HG02678 (cell line): ENCODE measurements at regions not wholly inside any gene's neighbourhood (a gene's known extent, or its start where the extent isn't known, plus 50 kb on each side); places are given as distances from the start of the nearest gene placed in this dataset.

ENCODE experiments used
- ATAC-seq: cut with Tn5 transposase; IDR thresholded peaks from one replicate; pipeline ENCODE4 v1.9.1; 2021; ENCODE audit warnings: mild to moderate bottlenecking, moderate library complexity; ENCODE audit not compliant: unreplicated experiment

DNA sequence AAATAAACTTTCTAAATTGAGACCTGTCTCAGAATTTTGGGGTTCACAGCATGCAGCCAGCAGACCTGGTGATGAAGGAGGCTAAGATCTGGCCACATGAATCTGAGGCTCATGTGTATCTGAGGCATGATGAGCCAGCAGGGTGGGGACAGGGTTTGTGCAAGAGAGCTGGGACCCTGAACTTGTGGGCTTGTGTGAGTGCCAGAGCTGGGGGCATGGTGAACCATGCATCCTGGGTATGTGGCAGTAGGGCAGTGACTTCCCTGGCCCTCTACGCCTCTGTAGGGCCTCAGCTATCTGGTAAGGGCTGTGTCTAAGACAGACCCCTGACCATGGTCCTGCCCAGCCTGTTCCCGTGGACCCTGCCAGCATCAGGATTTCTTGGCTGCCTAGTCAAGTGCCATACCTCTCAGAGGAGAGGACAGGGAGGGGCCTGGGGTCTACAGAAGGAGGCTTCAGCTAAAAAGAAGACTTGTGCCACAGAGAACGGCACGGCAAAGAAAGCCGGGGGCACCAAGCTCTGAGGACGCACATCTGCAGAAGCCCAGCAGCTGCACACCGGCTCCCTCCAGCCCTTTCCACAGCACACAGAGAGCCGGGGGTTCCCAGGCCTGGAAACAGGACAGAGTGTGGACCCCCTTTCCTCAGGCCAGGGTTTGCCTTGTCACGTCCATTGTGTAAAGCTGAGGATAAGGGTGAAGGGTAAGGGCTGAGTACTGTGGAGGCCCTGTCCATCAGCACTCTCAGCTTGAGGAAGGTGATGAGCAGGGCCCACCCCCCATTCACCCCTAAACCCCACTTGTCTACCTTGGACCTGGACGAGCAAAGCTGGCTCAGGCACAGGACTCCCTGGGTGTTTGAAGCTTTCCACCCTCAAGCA, 130.1 kb downstream of the MRPL36 start:
- no peak for ATAC-seq

DNA sequence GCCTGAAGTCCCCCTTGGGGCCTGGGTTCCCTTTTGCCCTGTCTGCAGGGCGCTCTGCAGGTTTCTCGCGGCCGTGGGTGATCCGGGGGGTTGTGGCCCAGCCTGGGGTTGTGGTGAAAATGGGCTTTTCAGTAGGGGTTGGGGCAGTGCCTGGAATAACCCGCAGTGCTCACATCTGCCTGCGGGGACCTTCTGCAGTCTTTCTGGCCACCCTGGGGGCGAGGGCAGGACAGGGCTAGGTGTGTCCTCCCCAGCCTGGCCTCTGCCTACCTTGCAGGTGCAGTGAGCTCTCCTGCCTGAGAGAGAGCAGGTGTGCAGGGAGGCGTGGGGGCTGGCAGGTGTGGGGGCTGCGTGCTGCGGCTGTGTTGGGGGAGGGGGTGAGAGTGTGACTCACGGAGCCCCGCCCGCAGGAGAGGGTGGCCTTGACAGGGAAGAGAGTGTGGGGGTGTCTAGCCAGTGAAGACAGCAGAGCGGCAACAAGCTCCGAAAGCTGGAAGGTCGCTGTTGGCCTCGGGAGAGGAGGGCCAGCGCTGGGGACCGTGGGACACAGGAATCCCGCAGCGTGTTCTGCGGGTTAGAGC, 131.4 kb downstream of the MRPL36 start:
- ATAC-seq = no peak

DNA sequence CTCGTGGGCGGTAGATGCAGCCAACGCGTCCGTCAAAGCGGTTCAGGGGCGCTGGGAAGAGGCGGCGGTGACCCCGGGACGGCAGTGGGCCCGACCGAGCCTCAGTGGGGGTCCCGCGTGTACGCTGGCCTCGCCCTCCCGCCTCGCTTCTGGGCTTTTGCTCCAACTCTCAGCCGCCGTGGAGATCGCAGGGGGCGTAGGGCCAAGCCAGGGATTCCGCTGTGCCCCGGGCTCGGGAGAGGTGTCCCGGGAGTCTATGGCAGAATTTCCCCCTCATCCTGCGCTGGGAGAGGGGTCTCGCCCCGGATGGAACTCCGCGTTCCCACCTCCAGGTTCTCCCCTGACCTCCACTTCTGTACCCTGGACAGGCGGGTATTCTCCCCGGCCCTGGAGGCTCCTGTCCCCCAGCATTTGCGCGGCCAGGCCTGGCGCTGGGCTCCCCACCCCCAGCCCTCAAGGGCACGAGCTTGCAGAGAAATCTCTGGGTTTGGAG, 131.9 kb downstream of the MRPL36 start:
- ATAC-seq = no peak

DNA sequence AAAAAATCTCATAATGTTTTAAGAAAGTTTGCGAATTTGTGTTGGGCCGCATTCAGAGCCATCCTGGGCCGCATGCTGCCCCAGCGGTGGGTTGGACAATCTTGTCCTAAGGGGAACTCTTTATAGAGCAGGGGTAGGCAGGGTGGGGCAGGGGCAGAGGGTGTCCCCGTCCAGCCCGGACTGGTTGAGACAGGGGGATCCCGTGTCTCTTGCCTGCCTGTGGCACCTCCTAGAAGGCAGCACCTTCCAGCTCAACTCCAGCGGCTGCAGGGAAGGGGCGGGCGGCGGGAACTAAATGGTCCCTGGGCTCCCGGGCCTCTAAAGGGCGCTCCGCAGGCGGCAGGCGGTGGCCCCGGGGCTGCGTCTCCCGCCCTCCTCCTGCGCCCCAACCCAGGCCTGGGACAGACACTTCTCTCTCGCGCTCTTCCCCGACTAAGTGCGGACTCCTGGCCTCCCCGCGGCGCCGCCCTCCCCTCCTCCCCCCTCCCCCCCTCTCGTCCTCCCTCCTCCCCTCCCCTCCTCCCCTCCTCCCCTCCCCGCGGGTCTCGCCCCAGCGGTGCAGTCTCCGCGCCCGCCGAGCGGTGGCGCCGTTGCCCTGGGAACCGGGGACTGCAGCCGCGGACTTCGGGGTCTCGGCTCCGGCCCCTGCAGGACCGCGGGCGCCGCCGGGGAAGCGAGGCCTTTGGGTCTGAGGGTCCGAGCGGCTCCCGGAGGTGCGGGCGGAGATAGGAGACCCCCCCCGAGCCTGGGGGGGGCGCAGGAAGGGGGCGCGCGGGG, 132.6 kb downstream of the MRPL36 start:
- ATAC-seq = no peak

DNA sequence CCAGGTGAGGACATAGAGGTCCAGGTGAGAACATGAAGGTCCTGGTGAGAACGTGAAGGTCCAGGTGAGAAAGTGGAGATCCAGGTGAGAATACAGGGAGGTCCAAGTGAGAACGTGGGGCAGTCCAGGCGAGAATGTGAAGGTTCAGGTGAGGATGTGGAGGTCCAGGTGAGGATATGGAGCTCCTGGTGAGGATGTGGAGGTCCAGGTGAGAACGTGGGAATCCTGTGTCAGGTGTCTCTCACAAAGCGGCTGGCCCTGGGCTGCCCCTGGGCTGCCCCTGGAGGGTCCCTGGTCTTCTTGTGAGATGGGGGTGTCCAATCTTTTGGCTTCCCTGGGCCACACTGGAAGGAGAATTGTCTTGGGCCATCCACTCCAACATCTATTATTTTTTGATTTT, 133.4 kb downstream of the MRPL36 start:
- no peak for ATAC-seq

DNA sequence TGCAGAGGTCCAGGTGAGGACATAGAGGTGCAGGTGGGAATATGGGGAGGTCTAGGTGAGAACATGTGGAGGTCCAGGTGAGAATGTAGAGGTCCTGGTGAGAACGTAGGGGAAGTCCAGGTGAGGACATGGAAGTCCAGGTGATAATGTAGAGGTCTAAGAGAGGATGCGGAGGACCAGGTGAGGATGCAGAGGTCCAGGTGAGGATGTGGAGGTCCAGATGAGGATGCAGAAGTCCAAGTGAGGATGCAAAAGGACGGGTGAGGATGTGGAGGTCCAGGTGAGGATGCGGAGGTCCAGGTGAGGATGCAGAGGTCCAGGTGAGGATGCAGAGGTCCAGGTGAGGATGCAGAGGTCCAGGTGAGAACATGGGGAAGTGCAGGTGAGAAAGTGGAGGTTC, 133.8 kb downstream of the MRPL36 start:
- ATAC-seq = no peak

DNA sequence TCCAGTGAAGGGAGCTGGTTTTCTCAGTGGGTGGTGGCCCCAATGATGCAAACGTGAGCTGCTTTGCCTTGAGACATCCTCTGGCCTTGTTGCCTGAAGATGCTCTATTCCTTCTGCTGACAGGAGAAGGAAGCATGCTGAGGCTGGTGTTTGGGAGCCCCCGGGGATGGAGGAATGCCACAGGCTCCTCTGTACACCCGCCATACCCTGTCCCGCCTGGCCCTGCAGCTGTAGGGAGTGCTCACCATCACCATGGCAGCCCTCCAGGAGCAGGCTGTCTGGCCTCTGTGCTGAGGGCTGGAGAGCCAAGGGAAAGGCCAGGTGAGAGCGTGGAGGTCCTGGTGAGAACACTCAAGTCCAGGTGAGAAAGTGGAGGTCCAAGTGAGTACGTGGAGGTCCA, 134.4 kb downstream of the MRPL36 start:
- no peak for ATAC-seq

DNA sequence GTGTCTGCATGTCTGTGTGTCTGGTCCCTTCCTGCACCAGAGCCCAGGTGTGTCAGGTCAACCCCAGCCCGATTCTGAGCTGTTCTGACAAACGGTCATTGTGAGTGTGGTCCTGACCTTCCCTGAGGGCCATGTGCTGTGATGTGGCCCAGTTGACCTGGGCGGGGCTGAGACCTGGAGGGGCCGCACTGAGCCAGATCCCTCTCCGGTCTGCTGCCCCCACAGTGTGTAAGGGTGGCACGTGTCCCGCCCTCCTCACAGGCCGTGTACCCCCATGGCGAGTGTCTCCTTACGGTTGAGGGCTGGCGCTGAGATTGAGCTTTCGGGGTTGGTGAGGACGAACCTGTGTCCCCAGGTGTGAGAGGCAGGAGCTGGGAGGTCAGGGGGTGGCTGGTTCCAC, 136.5 kb downstream of the MRPL36 start:
- ATAC-seq = no peak

DNA sequence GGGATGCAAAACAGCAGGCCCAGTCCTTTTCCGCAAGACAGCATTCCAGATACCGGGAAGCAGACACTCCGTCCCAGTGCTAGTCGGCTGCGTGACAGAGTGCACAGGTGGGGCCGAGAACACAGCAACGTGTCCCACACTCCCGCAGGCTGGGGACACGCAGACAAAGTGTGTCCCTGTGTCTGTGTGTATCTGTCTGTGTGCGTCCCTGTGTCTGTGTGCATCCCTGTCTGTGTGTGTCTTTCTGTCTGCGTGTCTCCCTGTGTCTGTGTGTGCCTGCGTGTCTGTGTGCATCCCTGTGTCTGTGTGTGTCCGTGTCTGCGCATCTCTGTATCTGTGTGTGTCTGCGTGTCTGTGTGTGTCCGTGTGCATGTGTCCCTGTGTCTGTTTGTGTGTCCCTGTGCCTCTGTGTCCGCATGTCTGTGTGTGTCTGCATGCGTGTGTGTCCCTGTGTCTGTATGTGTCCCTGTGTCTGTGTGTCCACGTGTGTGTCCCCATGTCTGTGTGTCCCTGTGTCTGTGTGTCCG, 137.0 kb downstream of the MRPL36 start:
- no peak for ATAC-seq

DNA sequence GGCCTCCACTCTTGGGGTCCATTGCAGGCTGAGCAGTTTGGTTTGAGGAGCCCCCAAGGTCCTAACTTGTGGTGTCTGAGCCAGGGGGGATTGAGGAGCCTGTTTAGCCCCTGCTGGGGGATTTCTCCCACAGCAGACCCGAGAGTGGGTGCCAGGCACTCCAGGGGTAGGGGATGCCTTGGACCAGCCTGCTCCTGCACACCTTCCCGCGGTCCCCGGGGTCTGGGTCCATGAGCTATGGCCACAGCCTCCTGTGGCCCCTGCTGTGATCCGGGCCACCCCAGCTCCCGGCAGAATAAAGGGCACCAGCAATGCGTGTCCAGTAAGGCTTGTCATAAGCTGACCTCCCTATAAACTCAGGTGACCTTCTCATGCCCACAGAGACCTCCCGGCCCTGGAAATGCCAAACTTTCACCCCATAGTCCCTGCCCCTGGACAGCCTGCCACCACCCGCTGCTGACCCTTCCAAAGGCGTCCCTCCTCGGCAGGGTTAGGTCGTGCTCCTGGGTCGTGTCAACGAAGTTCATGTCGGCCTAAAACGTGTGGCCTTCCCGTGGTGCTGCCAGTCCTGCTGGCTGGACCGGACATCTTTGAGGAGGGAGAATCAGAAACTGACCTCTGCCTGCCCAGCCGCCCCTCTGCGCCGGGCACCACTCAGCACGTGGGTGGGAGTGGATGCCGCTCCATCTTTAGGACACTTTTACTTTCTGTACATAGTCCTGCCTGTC, 137.6 kb downstream of the MRPL36 start:
- no peak for ATAC-seq

DNA sequence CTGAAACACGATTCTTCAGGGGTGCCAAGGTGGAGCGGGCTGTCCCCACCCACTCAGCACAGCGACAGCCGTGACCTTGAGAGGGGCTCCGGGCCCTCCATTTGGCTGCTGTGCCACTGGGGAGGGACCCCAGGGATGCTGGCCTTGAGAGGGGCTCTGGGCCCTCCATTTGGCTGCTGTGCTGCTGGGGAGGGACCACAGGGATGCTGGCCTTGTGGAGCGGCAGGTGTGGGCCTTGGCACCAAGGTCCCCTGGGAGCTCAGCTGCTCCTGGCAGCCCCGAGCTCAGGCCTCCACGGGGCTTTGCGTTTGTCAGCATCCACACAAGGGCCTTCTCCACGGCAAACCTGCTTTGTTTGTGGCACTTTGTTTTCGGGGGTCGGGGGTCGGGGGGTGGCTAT, 137.6 kb upstream of the LPCAT1 start:
- no peak for ATAC-seq

DNA sequence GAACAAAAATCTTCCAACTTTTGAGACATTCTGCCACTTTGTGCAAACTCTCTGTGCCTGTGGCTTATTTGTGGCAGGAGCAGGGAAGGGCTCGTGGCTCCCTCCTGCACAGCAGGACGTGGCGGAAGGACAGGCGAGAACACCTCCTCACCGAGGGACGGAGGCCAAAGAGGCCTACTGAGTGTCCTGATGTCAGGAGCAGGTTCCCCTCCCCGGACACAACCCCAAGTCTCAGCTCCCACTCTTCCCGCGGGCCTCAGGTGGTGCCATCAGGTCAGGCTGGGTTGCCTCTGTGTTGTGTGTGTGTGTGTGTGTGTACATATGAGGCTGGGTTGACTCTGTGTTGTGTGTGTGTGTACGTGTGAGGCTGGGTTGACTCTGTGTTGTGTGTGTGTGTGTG, 136.8 kb upstream of the LPCAT1 start:
- no peak for ATAC-seq

DNA sequence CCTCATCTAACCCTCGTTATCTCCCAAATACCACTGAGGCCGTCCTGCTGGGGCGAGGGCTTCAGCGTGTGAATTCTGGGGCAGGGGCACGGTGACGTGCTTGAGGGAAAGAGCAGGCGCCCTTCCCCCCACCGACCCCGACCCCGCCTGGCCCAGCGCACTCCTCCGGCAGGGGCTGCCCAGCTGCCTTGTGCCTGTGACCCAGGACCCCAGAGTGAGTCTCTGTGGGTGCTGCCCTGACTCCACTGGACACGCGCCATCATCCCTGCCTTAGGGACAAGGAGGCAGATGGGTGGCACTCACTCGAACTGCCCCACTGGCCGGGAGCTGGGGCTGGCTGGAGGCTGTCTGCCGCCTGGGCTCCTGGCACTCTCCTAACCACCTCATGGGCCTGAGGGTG, 136.2 kb upstream of the LPCAT1 start:
- ATAC-seq = no peak

DNA sequence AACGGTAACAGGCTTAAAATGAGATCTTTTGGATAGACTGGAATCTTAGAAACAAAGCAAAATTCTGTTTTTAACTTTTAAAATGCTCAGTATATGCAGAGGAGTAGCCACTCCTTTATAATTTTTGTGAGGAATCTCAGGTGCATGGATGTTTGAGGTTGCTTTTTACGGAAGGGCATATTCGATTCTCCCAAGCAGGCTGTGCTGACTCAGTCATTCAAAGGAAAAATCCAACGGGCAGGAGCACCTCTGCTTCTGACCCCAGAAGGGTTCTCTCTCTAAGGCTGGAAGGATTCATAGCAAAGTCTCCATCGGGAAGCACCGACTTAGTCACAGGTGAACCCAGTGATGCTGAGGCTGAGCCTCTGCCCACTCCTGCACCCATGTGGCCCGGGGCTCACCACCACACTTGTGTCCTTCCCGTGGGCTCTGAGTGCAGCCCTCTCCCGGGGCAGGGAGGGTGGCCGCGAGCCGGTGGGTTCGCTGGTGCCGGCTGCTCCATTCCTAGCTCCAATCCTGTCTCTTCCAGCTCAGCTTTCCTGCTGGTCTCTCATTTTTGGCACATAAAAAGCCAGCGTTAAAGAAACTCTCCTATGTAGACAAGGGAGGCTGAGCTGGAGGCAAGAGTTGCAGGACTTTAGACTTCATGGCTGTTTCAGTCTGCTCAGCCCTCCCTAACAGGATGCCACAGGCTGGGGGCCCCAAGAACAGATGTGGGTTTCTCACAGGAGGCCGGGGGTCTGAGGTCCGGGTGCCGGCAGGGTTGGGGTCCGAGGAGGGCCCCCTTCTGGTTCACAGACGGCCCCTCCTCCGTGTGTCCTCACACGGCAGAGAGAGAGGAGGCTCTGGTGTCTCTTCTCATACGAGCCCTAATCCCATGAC, 135.6 kb upstream of the LPCAT1 start:
- no peak for ATAC-seq

DNA sequence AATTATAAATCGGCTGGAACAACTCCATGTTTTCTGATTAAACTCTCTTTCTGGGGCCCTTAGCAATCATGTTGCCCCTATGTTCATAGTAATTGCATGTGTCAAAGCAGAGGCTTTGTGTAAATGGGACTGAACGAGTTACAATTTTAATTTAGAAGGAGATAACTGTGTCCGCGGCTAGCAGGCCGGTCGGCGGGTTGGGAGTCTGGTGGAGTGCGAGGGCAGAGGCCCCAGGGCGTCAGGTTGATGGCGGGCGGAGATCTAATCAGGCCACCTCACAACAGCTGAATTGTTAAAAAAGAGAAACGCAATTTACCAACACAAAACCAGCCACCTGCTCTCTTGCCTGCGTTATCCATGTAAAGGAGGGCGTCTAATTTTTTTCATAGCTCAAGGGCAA, 134.9 kb upstream of the LPCAT1 start:
- no peak for ATAC-seq

DNA sequence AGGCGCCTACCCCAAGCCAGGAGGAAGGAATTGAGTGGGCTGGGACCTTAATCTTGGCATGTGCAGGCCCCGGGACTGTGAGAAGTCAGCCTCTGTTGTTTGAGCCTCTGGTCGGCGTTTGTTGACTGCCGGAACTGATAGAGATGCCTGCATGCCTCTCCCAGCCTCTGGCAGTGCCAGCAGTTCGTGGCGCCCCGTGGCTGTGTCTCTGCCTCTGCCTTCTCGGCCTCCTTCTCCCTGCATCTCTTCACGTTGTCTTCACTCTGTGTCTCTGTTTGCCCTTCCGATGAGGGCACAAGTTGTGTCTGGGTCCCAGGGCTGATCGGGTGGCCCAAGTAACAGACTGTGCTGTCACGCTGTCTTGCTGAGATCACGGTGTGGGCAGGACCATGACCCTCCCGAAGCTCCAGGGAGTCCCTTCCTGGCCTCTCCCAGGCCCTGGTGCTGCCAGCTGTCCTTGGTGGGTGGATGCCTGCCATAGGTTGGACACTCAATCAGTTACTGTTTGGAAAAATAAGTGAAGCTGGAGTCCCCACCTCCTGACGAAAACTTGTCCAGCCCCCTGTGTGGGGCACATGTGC, 133.5 kb upstream of the LPCAT1 start:
- no peak for ATAC-seq

DNA sequence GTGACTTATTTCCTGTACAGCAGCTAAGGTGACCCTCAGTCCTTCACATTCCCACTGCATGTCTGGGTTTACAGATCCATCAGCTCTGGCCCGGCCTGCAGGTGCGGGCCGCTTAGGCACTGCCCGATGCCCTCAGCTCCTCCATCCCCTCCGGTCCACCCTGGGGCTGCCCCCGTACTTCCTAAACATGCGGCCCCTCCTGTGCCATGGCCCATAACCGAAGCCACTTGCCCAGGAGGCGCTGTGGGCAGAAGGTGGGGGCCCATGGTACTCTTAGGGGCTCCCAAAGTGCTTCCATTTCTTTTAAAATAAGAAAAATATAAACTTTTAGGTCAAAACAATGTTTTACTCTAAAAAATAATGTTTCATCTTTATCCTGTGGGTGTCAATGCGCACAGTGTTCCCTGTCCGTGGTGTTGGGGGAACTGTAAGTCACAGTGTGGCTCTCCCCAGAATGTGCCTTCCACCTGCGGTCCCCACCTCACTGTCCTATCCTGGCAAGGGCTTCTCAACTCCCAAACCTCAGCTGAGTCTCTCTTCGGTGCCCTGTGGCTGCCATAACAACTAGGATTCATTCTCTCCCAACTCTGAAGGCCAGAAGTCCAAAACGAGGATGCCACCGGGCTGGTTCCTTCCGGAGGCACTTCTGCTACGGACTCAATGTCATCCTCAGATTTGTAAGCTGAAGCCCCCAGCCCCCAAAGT, 132.7 kb upstream of the LPCAT1 start:
- no peak for ATAC-seq

DNA sequence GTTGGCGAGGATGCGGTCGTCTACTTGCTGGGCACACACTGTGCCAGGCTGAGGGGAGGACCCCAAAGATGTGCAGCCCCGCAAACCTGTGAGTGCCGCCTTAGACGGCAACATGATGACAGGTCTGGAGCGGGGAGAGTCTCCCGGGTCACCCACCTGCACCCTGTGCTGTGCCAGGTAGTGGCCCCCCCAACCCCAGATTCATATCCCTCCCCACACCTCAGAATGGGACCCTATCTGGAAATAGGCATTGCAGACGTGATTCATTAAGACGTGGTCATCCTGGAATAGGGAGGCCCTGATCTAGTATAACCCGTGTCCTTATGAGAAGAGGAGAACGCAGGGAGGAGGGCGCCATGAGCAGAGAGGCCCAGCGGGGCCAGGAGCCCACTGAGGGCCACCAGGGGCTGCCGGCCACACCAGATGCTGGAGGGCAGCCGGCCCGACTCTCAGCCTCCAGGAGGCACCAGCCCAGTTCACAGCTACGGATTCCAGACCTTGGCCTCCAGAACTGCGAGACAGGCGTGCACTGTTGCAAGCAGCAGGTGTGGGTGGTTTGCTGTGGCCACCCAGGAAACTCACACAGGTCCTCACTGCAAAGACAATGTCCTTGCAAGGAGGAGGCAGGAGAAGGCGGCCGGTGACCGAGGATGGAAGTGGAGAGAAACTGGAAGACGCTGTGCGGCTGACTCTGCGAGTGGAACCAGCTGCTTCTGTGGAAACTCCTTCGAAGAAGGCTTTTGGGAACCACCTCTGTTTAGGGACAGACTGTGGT, 131.9 kb upstream of the LPCAT1 start:
- ATAC-seq = no peak
